ENCODE measurements at regions not wholly inside any gene's neighbourhood (a gene's known extent, or its start where the extent isn't known, plus 50 kb on each side); places are given as distances from the start of the nearest gene placed in this dataset.

GRCh38 chr9:108149326-108149725 lies 659.8 kb upstream of the KLF4 start:
- Histone ChIP-seq H3K4me1 (ENCODE audit: insufficient read depth, low read length) (no peaks in the 10 kb centered on the region), H3K9me3 (ENCODE audit: low read length) (no peaks in the 10 kb centered on the region), H3K4me3 (ENCODE audit: low read depth in 1 of 2, low read length in 2 of 2) (no peak overlapping the region), H3K9ac (ENCODE audit: low read length) (no peak overlapping the region), H3K27ac (ENCODE audit: low read depth, low read length) (no peak overlapping the region), H3K27me3 (ENCODE audit: control insufficient read depth in 1 of 2, insufficient read depth in 2 of 2, low read length in 2 of 2) (no peaks in the 10 kb centered on the region), H3K36me3 (ENCODE audit: insufficient read depth, low read length) (no peaks in the 10 kb centered on the region)

DNA sequence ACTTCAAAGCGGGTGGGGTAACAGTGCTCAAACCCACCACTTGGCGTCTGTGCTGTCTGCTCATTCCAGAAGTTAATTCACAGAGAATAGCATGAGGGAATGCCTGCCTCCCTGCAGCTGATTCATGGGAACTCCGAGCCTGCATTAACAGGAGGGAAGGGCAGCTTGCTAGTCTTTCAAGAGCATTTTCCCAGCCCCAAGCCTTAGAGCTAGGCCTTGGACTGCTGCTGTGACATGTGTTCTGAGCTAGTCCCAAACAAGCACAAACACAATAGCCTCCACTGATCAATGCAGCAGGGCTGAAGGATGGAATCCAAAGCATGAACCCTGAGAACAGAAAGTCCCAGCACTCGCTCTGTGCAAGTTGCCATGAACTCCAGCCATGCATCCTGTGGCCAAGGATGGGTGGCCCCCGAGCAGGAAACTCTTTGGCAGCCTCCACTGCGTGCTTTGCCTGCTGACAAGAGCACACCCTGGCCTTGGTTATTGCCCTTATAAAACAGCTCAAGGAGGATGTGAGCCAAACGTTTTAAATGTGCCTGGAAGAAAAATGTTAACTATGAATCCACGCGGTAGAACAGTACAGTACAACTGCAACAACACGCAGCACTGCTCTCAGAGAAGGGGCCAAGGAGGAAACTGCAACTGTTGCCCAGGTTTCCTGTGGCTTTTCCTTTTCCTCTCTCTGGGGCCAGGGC lies 653.1 kb upstream of the KLF4 start:
- no peak overlapping the region for H3K9ac ChIP-seq (ENCODE audit: low read length)
- H3K4me3 ChIP-seq (ENCODE audit: low read depth in 1 of 2, low read length in 2 of 2): peak overlapping the region in 1 of 2 donors; percentile 3
- H3K27me3 ChIP-seq (ENCODE audit: control insufficient read depth in 1 of 2, insufficient read depth in 2 of 2, low read length in 2 of 2): no peaks in the 10 kb centered on the region
- peak overlapping the region; percentile 83 for H3K27ac ChIP-seq (ENCODE audit: low read depth, low read length)
- H3K36me3 ChIP-seq (ENCODE audit: insufficient read depth, low read length): no peaks in the 10 kb centered on the region
- H3K9me3 ChIP-seq (ENCODE audit: low read length): no peaks in the 10 kb centered on the region
- peaks cover 20% of the 10 kb centered on the region for H3K4me1 ChIP-seq (ENCODE audit: insufficient read depth, low read length)

DNA sequence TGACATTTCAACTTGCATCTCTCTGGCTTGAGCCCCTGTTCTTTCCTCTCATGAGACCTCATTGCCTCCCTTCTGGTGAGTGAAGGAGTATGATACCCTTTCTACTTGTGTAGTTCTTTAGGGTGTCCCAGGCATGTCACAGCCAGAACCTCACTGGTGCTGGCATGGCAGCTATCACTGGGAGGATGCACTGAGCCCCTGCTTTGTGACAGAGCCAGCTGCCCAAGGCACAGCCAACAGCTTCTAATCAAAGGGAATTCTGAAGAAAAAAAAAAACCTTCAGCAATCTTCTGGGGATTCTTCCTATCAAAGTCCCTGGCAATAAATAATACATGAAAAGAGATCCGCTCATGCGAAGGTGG lies 652.6 kb upstream of the KLF4 start:
- Histone ChIP-seq H3K9me3 (ENCODE audit: low read length) (no peaks in the 10 kb centered on the region), H3K36me3 (ENCODE audit: insufficient read depth, low read length) (no peaks in the 10 kb centered on the region), H3K4me1 (ENCODE audit: insufficient read depth, low read length) (peaks cover 20% of the 10 kb centered on the region), H3K4me3 (ENCODE audit: low read depth in 1 of 2, low read length in 2 of 2) (peak overlapping the region in 1 of 2 donors; percentile 3), H3K9ac (ENCODE audit: low read length) (no peak overlapping the region), H3K27me3 (ENCODE audit: control insufficient read depth in 1 of 2, insufficient read depth in 2 of 2, low read length in 2 of 2) (no peaks in the 10 kb centered on the region), H3K27ac (ENCODE audit: low read depth, low read length) (peak overlapping the region; percentile 83)

- Histone ChIP-seq H3K36me3 (ENCODE audit: insufficient read depth, low read length) (no peaks in the 10 kb centered on the region), H3K9me3 (ENCODE audit: low read length) (no peaks in the 10 kb centered on the region), H3K27me3 (ENCODE audit: control insufficient read depth in 1 of 2, insufficient read depth in 2 of 2, low read length in 2 of 2) (no peaks in the 10 kb centered on the region), H3K27ac (ENCODE audit: low read depth, low read length) (no peak overlapping the region), H3K9ac (ENCODE audit: low read length) (no peak overlapping the region), H3K4me3 (ENCODE audit: low read depth in 1 of 2, low read length in 2 of 2) (no peak overlapping the region), H3K4me1 (ENCODE audit: insufficient read depth, low read length) (peaks cover 20% of the 10 kb centered on the region)
Measured at GRCh38 chr9:108139900-108140299, 650.3 kb upstream of the KLF4 start.

DNA sequence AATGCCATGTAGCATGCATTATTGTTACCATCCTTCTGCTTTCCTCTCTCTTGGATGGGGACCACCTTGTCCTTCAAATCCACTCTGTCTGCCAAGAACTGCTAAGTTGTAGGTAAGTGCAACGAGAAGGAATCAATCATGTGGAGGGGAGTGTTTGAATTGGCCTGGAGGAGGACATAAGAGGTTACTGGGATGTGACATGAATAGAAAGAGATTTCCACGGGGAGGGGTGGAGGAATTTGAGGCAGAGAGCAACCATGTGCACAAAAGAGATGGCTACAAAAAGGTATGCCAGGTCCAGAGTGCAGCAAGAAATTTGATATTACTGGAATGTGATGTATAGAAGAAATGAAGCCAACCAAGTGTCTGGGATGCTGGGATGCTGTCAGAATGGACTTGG lies 648.9 kb upstream of the KLF4 start:
- peaks cover 17% of the 10 kb centered on the region for H3K4me1 ChIP-seq (ENCODE audit: insufficient read depth, low read length)

GRCh38 chr9:108136656-108137055 lies 647.1 kb upstream of the KLF4 start:
- Histone ChIP-seq H3K27ac (ENCODE audit: low read depth, low read length) (no peak overlapping the region), H3K4me3 (ENCODE audit: low read depth in 1 of 2, low read length in 2 of 2) (no peak overlapping the region)

More for the DNA sequence above, 648.9 kb upstream of the KLF4 start:
- Histone ChIP-seq H3K27me3 (ENCODE audit: control insufficient read depth in 1 of 2, insufficient read depth in 2 of 2, low read length in 2 of 2) (no peaks in the 10 kb centered on the region), H3K36me3 (ENCODE audit: insufficient read depth, low read length) (no peaks in the 10 kb centered on the region), H3K27ac (ENCODE audit: low read depth, low read length) (no peak overlapping the region), H3K9ac (ENCODE audit: low read length) (no peak overlapping the region), H3K9me3 (ENCODE audit: low read length) (no peaks in the 10 kb centered on the region), H3K4me3 (ENCODE audit: low read depth in 1 of 2, low read length in 2 of 2) (no peak overlapping the region)

GRCh38 chr9:108134486-108135128 lies 645.0 kb upstream of the KLF4 start:
- Histone ChIP-seq H3K9me3 (ENCODE audit: low read length) (no peaks in the 10 kb centered on the region), H3K27ac (ENCODE audit: low read depth, low read length) (no peak overlapping the region), H3K4me3 (ENCODE audit: low read depth in 1 of 2, low read length in 2 of 2) (no peak overlapping the region), H3K36me3 (ENCODE audit: insufficient read depth, low read length) (no peaks in the 10 kb centered on the region), H3K27me3 (ENCODE audit: control insufficient read depth in 1 of 2, insufficient read depth in 2 of 2, low read length in 2 of 2) (no peaks in the 10 kb centered on the region), H3K9ac (ENCODE audit: low read length) (no peak overlapping the region), H3K4me1 (ENCODE audit: insufficient read depth, low read length) (no peaks in the 10 kb centered on the region)

More at GRCh38 chr9:108136656-108137055, 647.1 kb upstream of the KLF4 start:
- H3K36me3 ChIP-seq (ENCODE audit: insufficient read depth, low read length): no peaks in the 10 kb centered on the region
- no peaks in the 10 kb centered on the region for H3K4me1 ChIP-seq (ENCODE audit: insufficient read depth, low read length)
- H3K9me3 ChIP-seq (ENCODE audit: low read length): no peaks in the 10 kb centered on the region
- H3K9ac ChIP-seq (ENCODE audit: low read length): no peak overlapping the region
- H3K27me3 ChIP-seq (ENCODE audit: control insufficient read depth in 1 of 2, insufficient read depth in 2 of 2, low read length in 2 of 2): no peaks in the 10 kb centered on the region

DNA sequence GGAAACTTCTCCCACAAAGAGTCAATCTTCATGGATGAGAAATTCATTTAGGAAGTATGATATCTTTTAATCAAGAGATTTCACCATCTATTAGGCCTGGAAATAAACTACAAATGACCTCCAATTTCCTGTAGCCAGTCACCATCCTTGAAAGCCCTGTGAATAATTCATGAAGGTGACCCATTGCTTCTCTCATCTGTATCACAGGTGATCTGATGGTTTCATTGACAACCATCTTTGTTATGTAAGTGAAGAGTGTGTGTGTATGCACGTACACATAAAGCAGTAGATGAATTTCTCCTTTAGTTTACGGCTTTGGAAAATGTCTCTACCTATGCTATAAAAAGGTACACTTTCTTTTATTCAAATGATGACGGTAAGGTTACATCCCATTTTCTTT lies 644.1 kb upstream of the KLF4 start:
- Histone ChIP-seq H3K27ac (ENCODE audit: low read depth, low read length) (no peak overlapping the region), H3K9ac (ENCODE audit: low read length) (no peak overlapping the region), H3K36me3 (ENCODE audit: insufficient read depth, low read length) (no peaks in the 10 kb centered on the region), H3K27me3 (ENCODE audit: control insufficient read depth in 1 of 2, insufficient read depth in 2 of 2, low read length in 2 of 2) (no peaks in the 10 kb centered on the region), H3K4me3 (ENCODE audit: low read depth in 1 of 2, low read length in 2 of 2) (no peak overlapping the region), H3K4me1 (ENCODE audit: insufficient read depth, low read length) (no peaks in the 10 kb centered on the region), H3K9me3 (ENCODE audit: low read length) (no peaks in the 10 kb centered on the region)

DNA sequence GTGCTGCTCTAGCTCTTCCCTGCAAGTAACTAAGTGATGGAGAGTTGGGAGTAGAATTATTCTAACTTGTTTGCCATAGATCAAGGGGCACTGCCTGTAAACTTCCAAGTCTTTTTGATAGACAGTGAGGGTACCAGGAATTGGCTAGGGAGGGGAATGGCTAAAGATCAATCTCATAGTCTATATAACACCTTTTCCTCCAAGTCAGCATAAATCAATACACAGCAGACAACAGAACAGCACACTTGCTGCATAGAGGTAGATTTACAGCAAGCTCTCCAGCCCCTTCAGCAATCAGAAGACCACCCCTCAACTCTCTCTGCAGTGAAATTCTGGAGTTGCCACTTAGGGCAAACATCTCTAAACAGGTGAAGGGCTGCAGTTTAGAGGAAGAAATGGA lies 643.5 kb upstream of the KLF4 start:
- Histone ChIP-seq H3K9me3 (ENCODE audit: low read length) (no peaks in the 10 kb centered on the region), H3K4me1 (ENCODE audit: insufficient read depth, low read length) (no peaks in the 10 kb centered on the region), H3K36me3 (ENCODE audit: insufficient read depth, low read length) (no peaks in the 10 kb centered on the region), H3K27me3 (ENCODE audit: control insufficient read depth in 1 of 2, insufficient read depth in 2 of 2, low read length in 2 of 2) (no peaks in the 10 kb centered on the region), H3K4me3 (ENCODE audit: low read depth in 1 of 2, low read length in 2 of 2) (no peak overlapping the region), H3K9ac (ENCODE audit: low read length) (no peak overlapping the region), H3K27ac (ENCODE audit: low read depth, low read length) (no peak overlapping the region)

GRCh38 chr9:108130905-108131304 lies 641.3 kb upstream of the KLF4 start:
- Histone ChIP-seq H3K9ac (ENCODE audit: low read length) (no peak overlapping the region), H3K27ac (ENCODE audit: low read depth, low read length) (no peak overlapping the region), H3K27me3 (ENCODE audit: control insufficient read depth in 1 of 2, insufficient read depth in 2 of 2, low read length in 2 of 2) (no peaks in the 10 kb centered on the region), H3K4me1 (ENCODE audit: insufficient read depth, low read length) (no peaks in the 10 kb centered on the region), H3K9me3 (ENCODE audit: low read length) (no peaks in the 10 kb centered on the region), H3K4me3 (ENCODE audit: low read depth in 1 of 2, low read length in 2 of 2) (no peak overlapping the region), H3K36me3 (ENCODE audit: insufficient read depth, low read length) (no peaks in the 10 kb centered on the region)

GRCh38 chr9:108125625-108126024 lies 636.1 kb upstream of the KLF4 start:
- H3K4me1 ChIP-seq (ENCODE audit: insufficient read depth, low read length): no peaks in the 10 kb centered on the region
- H3K36me3 ChIP-seq (ENCODE audit: insufficient read depth, low read length): no peaks in the 10 kb centered on the region
- H3K27ac ChIP-seq (ENCODE audit: low read depth, low read length): no peak overlapping the region
- no peaks in the 10 kb centered on the region for H3K9me3 ChIP-seq (ENCODE audit: low read length)
- H3K9ac ChIP-seq (ENCODE audit: low read length): no peak overlapping the region
- no peak overlapping the region for H3K4me3 ChIP-seq (ENCODE audit: low read depth in 1 of 2, low read length in 2 of 2)
- H3K27me3 ChIP-seq (ENCODE audit: control insufficient read depth in 1 of 2, insufficient read depth in 2 of 2, low read length in 2 of 2): no peaks in the 10 kb centered on the region

All from muscle layer of colon (tissue), 2 donors.